ENCODE measurements at regions not wholly inside any gene's neighbourhood (a gene's known extent, or its start where the extent isn't known, plus 50 kb on each side); places are given as distances from the start of the nearest gene placed in this dataset.

DNA sequence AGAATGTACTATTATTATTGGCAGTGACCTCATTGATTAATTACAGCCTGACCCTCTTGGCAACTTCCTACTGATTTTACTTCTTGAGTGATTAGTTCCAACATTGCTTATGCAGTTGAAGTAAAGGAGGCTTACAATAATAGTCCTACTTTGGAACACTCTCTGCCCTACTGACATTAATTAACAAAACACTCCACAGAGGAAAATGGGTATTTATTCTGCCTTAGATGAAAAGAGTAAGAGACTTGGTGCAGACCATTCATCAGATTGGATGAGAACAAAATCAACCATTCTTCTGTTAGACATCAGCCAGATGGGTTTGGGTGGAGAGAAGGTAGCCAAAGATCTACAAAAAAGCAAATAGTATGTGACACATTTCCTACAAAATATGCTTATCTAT, 363.8 kb downstream of the FAT3 start:
- no peak for TF ChIP-seq RAD21 (conservative IDR thresholded peaks at IDR 0.05 in 1 of 2, IDR thresholded peaks at IDR 0.05 in 1 of 2)
- TF ChIP-seq, protein P1, sequence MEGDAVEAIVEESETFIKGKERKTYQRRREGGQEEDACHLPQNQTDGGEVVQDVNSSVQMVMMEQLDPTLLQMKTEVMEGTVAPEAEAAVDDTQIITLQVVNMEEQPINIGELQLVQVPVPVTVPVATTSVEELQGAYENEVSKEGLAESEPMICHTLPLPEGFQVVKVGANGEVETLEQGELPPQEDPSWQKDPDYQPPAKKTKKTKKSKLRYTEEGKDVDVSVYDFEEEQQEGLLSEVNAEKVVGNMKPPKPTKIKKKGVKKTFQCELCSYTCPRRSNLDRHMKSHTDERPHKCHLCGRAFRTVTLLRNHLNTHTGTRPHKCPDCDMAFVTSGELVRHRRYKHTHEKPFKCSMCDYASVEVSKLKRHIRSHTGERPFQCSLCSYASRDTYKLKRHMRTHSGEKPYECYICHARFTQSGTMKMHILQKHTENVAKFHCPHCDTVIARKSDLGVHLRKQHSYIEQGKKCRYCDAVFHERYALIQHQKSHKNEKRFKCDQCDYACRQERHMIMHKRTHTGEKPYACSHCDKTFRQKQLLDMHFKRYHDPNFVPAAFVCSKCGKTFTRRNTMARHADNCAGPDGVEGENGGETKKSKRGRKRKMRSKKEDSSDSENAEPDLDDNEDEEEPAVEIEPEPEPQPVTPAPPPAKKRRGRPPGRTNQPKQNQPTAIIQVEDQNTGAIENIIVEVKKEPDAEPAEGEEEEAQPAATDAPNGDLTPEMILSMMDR (IDR thresholded peaks at IDR 0.05) = no peak
- TF ChIP-seq EP300 (IDR thresholded peaks at IDR 0.05) = no peak
- no peak for TF ChIP-seq RARB (CRISPR knock-in tag; IDR thresholded peaks at IDR 0.05)
- TF ChIP-seq CEBPB (IDR thresholded peaks at IDR 0.05) = no peak
- TF ChIP-seq SMC3 (IDR thresholded peaks at IDR 0.05) = no peak
- TF ChIP-seq FOSL2 (IDR thresholded peaks at IDR 0.05) = no peak
- TF ChIP-seq FOSL2 (CRISPR knock-in tag; IDR thresholded peaks at IDR 0.05) = no peak
- TF ChIP-seq, protein P2, sequence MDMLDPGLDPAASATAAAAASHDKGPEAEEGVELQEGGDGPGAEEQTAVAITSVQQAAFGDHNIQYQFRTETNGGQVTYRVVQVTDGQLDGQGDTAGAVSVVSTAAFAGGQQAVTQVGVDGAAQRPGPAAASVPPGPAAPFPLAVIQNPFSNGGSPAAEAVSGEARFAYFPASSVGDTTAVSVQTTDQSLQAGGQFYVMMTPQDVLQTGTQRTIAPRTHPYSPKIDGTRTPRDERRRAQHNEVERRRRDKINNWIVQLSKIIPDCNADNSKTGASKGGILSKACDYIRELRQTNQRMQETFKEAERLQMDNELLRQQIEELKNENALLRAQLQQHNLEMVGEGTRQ (IDR thresholded peaks at IDR 0.05) = no peak
- no peak for TF ChIP-seq POLR2A (IDR thresholded peaks at IDR 0.05; ENCODE audit: low read length)
- TF ChIP-seq, protein P3, sequence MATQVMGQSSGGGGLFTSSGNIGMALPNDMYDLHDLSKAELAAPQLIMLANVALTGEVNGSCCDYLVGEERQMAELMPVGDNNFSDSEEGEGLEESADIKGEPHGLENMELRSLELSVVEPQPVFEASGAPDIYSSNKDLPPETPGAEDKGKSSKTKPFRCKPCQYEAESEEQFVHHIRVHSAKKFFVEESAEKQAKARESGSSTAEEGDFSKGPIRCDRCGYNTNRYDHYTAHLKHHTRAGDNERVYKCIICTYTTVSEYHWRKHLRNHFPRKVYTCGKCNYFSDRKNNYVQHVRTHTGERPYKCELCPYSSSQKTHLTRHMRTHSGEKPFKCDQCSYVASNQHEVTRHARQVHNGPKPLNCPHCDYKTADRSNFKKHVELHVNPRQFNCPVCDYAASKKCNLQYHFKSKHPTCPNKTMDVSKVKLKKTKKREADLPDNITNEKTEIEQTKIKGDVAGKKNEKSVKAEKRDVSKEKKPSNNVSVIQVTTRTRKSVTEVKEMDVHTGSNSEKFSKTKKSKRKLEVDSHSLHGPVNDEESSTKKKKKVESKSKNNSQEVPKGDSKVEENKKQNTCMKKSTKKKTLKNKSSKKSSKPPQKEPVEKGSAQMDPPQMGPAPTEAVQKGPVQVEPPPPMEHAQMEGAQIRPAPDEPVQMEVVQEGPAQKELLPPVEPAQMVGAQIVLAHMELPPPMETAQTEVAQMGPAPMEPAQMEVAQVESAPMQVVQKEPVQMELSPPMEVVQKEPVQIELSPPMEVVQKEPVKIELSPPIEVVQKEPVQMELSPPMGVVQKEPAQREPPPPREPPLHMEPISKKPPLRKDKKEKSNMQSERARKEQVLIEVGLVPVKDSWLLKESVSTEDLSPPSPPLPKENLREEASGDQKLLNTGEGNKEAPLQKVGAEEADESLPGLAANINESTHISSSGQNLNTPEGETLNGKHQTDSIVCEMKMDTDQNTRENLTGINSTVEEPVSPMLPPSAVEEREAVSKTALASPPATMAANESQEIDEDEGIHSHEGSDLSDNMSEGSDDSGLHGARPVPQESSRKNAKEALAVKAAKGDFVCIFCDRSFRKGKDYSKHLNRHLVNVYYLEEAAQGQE (IDR thresholded peaks at IDR 0.05) = no peak
